Type B pancreatic cell (in vitro differentiated cells): ENCODE measurements at regions not wholly inside any gene's neighbourhood (a gene's known extent, or its start where the extent isn't known, plus 50 kb on each side); places are given as distances from the start of the nearest gene placed in this dataset.
"Not testable (repeated sequence)": the region's sequence is repeated elsewhere in the genome, so short reads cannot be mapped to it uniquely, and the experiment has no call there.

Source experiments
- DNase-seq: peaks from one replicate; pipeline ENCODE4 v3.0.0; 2021; ENCODE audit warnings: mixed read lengths; ENCODE audit not compliant: unreplicated experiment; ENCODE audit errors: extremely low spot score
- H3K27ac Mint-ChIP-seq: 2 replicates; pipeline ENCODE4 v1.8.0; 2021; ENCODE audit warnings: mild to moderate bottlenecking, mixed read lengths
- H3K27me3 Mint-ChIP-seq: 2 replicates; pipeline ENCODE4 v1.8.0; 2021; ENCODE audit warnings: mixed read lengths
- H3K36me3 Mint-ChIP-seq: 2 replicates; pipeline ENCODE4 v1.8.0; 2021; ENCODE audit warnings: mixed read lengths
- H3K4me1 Mint-ChIP-seq: one replicate; pipeline ENCODE4 v1.8.0; 2021; ENCODE audit warnings: mixed read lengths; ENCODE audit not compliant: unreplicated experiment
- H3K4me3 Mint-ChIP-seq: 2 replicates; pipeline ENCODE4 v1.8.0; 2021; ENCODE audit warnings: mild to moderate bottlenecking, mixed read lengths
- H3K9me3 Mint-ChIP-seq: 2 replicates; pipeline ENCODE4 v1.8.0; 2021; ENCODE audit warnings: mixed read lengths
- CTCF ChIP-seq: fragments of 200-600 bp; sonication (generic); conservative IDR thresholded peaks from 2 replicates; pipeline ENCODE4 v1.5.0; 2021; ENCODE audit warnings: antibody characterized with exemption, mild to moderate bottlenecking

- Mint-ChIP-seq H3K4me3 (no peak overlapping the region), H3K4me1 (peaks cover 14% of the 10 kb centered on the region), H3K36me3 (peaks cover 9% of the 10 kb centered on the region), H3K27me3 (peaks cover 3% of the 10 kb centered on the region), H3K9me3 (peaks cover 22% of the 10 kb centered on the region), H3K27ac (no peak overlapping the region)
- no peak for DNase-seq
- TF ChIP-seq CTCF: no peak
Measured at GRCh38 chr6:93849857-93850256, 430.5 kb upstream of the EPHA7 start.

- Mint-ChIP-seq H3K36me3 (peaks cover 8% of the 10 kb centered on the region), H3K27me3 (peaks cover 3% of the 10 kb centered on the region), H3K4me1 (peaks cover 14% of the 10 kb centered on the region), H3K9me3 (peaks cover 11% of the 10 kb centered on the region), H3K27ac (no peak overlapping the region), H3K4me3 (peak overlapping the region; percentile 38)
- TF ChIP-seq CTCF: no peak
- no peak for DNase-seq
Measured at GRCh38 chr6:93848031-93848742, 428.8 kb upstream of the EPHA7 start.

- DNase-seq: no peak
- no peaks in the 10 kb centered on the region for H3K4me1 Mint-ChIP-seq
- TF ChIP-seq CTCF: no peak
- no peaks in the 10 kb centered on the region for H3K9me3 Mint-ChIP-seq
- no peak overlapping the region for H3K27ac Mint-ChIP-seq
- H3K27me3 Mint-ChIP-seq: no peaks in the 10 kb centered on the region
- H3K4me3 Mint-ChIP-seq: no peak overlapping the region
- H3K36me3 Mint-ChIP-seq: no peaks in the 10 kb centered on the region
Measured at GRCh38 chr6:93842178-93842577, 422.8 kb upstream of the EPHA7 start.

GRCh38 chr6:93835451-93836145 lies 416.2 kb upstream of the EPHA7 start:
- peaks cover 56% of the 10 kb centered on the region for H3K27me3 Mint-ChIP-seq
- H3K4me1 Mint-ChIP-seq, H3K36me3 Mint-ChIP-seq, DNase-seq, H3K4me3 Mint-ChIP-seq, H3K27ac Mint-ChIP-seq: not testable (repeated sequence)
- peaks cover 14% of the 10 kb centered on the region for H3K9me3 Mint-ChIP-seq

- not testable (repeated sequence) for H3K27ac Mint-ChIP-seq, H3K4me1 Mint-ChIP-seq, DNase-seq, H3K36me3 Mint-ChIP-seq, H3K4me3 Mint-ChIP-seq
- H3K27me3 Mint-ChIP-seq: peaks cover 56% of the 10 kb centered on the region
- peaks cover 14% of the 10 kb centered on the region for H3K9me3 Mint-ChIP-seq
Measured at GRCh38 chr6:93835026-93835425, 415.7 kb upstream of the EPHA7 start.

- H3K4me3 Mint-ChIP-seq, H3K27ac Mint-ChIP-seq, H3K4me1 Mint-ChIP-seq, DNase-seq, H3K36me3 Mint-ChIP-seq: not testable (repeated sequence)
- peaks cover 14% of the 10 kb centered on the region for H3K9me3 Mint-ChIP-seq
- H3K27me3 Mint-ChIP-seq: peaks cover 59% of the 10 kb centered on the region
Measured at GRCh38 chr6:93833326-93833725, 414.0 kb upstream of the EPHA7 start.

GRCh38 chr6:93829757-93830156 lies 410.4 kb upstream of the EPHA7 start:
- H3K36me3 Mint-ChIP-seq: not testable (repeated sequence)

More at GRCh38 chr6:93829757-93830156, 410.4 kb upstream of the EPHA7 start:
- peaks cover 42% of the 10 kb centered on the region for H3K27me3 Mint-ChIP-seq
- H3K4me3 Mint-ChIP-seq, H3K27ac Mint-ChIP-seq, H3K4me1 Mint-ChIP-seq, H3K9me3 Mint-ChIP-seq, DNase-seq: not testable (repeated sequence)
